HepG2 (cell line): ENCODE measurements at regions not wholly inside any gene's neighbourhood (a gene's known extent, or its start where the extent isn't known, plus 50 kb on each side); places are given as distances from the start of the nearest gene placed in this dataset.
"Not testable (repeated sequence)": the region's sequence is repeated elsewhere in the genome, so short reads cannot be mapped to it uniquely, and the experiment has no call there.

Experiments used
- ATAC-seq: fragments of 200-7000 bp; cut with Tn5 transposase; 3 replicates; pipeline ENCODE4 v1.9.1; 2020; ENCODE audit warnings: mild to moderate bottlenecking, moderate library complexity
- BruUV-seq: library from RNA; stranded (reverse); fragments of 400-500 nt; replicated peaks from 2 replicates; lab custom pipeline; 2021; lab: Mats Ljungman, UMichigan
- CTCF ChIA-PET: fragments of 300-600 bp; formaldehyde crosslinking; extraction: SDS; loops from one replicate; lab custom pipeline; 2021; ENCODE audit warnings: low total read pairs, inconsistent platforms, low intra/inter-chr PET ratio; lab: Yijun Ruan, JAX
- POLR2A ChIA-PET: fragments of 350-600 bp; sonication (Branson Sonifier 250); formaldehyde crosslinking; loops from one replicate; lab custom pipeline; 2020; ENCODE audit warnings: antibody characterized with exemption, inconsistent platforms; lab: Yijun Ruan, JAX
- DNase-seq: peaks from one replicate; pipeline ENCODE4 v3.0.0-alpha.2; 2015; ENCODE audit warnings: low spot score
- FAIRE-seq: peaks from 3 replicates; lab custom pipeline; 2011; peaks lifted over from hg19 to GRCh38; lab: Jason Lieb, UNC
- H2AFZ ChIP-seq: one replicate; pipeline ENCODE4 v1.6.1; 2011; ENCODE audit warnings: low read length, inconsistent platforms
- H3K27ac ChIP-seq: fragments of 300-600 bp; 3 replicates; pipeline ENCODE4 v1.8.0; 2011; ENCODE audit warnings: mixed run types, mild to moderate bottlenecking, mixed read lengths, low read length, inconsistent platforms; ENCODE audit not compliant: insufficient read depth; ENCODE audit errors: extremely low read length
- H3K27me3 ChIP-seq, 2 experiments: fragments of 200-600 bp in 1 of 2; 2 replicates in 1 of 2; 3 replicates in 1 of 2; pipeline versions ENCODE4 v1.6.0 to v1.8.0; 2011; ENCODE audit warnings: low read length in 2 of 2, mild to moderate bottlenecking in 2 of 2, moderate library complexity in 2 of 2, inconsistent platforms in 1 of 2; ENCODE audit not compliant: insufficient read depth in 2 of 2, control insufficient read depth in 1 of 2
- H3K36me3 ChIP-seq, 2 experiments: fragments of 200-600 bp in 1 of 2; replicated peaks in 1 of 2; 2 replicates in 1 of 2; 3 replicates in 1 of 2; pipeline versions ENCODE4 v1.5.1 to v1.8.0; 2011; ENCODE audit warnings: low read length in 2 of 2, inconsistent platforms in 1 of 2; ENCODE audit not compliant: insufficient read depth in 2 of 2, control insufficient read depth in 1 of 2
- H3K4me1 ChIP-seq: 2 replicates; pipeline ENCODE4 v1.5.1; 2012; ENCODE audit warnings: low read length, inconsistent platforms; ENCODE audit not compliant: insufficient read depth
- H3K4me2 ChIP-seq: 2 replicates; pipeline ENCODE4 v1.6.0; 2011; ENCODE audit warnings: low read depth, low read length, inconsistent platforms
- H3K4me3 ChIP-seq, 3 experiments: fragments of 200-600 bp in 1 of 3; sonication (generic), shearing (Covaris generic) in 1 of 3; replicated peaks in 1 of 3; 2 replicates each; pipeline ENCODE4 v1.5.1; 2011 to 2016; ENCODE audit warnings: low read length in 3 of 3, inconsistent platforms in 2 of 3, low read depth in 2 of 3, mild to moderate bottlenecking in 2 of 3, control low read depth in 1 of 3, mixed read lengths in 1 of 3; ENCODE audit not compliant: insufficient read depth in 1 of 3
- H3K79me2 ChIP-seq: one replicate; pipeline ENCODE4 v1.6.1; 2011; ENCODE audit warnings: low read length, inconsistent platforms; ENCODE audit not compliant: insufficient read depth
- H3K9ac ChIP-seq: 2 replicates; pipeline ENCODE4 v1.6.0; 2011; ENCODE audit warnings: mild to moderate bottlenecking, low read depth, low read length, inconsistent platforms; ENCODE audit not compliant: insufficient read depth
- H3K9me3 ChIP-seq: 2 replicates; pipeline ENCODE4 v1.5.1; 2012; ENCODE audit warnings: mild to moderate bottlenecking, low read length
- H4K20me1 ChIP-seq: 2 replicates; pipeline ENCODE4 v1.6.0; 2011; ENCODE audit warnings: inconsistent platforms, mild to moderate bottlenecking, low read length, moderate library complexity; ENCODE audit not compliant: insufficient read depth
- GLI4 ChIP-seq: sonication (generic); formaldehyde crosslinking; IDR thresholded peaks from 2 replicates; pipeline ENCODE4 v1.5.1; 2020; ENCODE audit warnings: missing genetic modification reagents, mild to moderate bottlenecking, moderate library complexity, borderline replicate concordance
- HBP1 ChIP-seq: IDR thresholded peaks from 2 replicates; pipeline ENCODE4 v1.6.1; 2016; ENCODE audit warnings: low read depth, control low read depth
- MEF2D ChIP-seq: sonication (generic); formaldehyde crosslinking; IDR thresholded peaks from 2 replicates; pipeline ENCODE4 v1.5.1; 2020; ENCODE audit warnings: mild to moderate bottlenecking, missing genetic modification reagents
- MTF1 ChIP-seq: sonication (generic); formaldehyde crosslinking; IDR thresholded peaks from 2 replicates; pipeline ENCODE4 v1.5.0; 2020; ENCODE audit warnings: missing genetic modification reagents
- NFRKB ChIP-seq: fragments of 450-650 bp; IDR thresholded peaks from 2 replicates; pipeline ENCODE4 v1.6.1; 2017
- PHB2 ChIP-seq: fragments of 450-650 bp; IDR thresholded peaks from 2 replicates; pipeline ENCODE4 v1.6.1; 2018; ENCODE audit not compliant: partially characterized antibody
- PPARG ChIP-seq: conservative IDR thresholded peaks from 2 replicates; pipeline ENCODE4 v1.6.1; 2016; ENCODE audit warnings: missing biosample characterization, missing genetic modification reagents
- RARA ChIP-seq: IDR thresholded peaks from 2 replicates; pipeline ENCODE4 v1.6.1; 2016; ENCODE audit warnings: missing genetic modification reagents, missing compliant biosample characterization
- SRF ChIP-seq: IDR thresholded peaks from 2 replicates; pipeline ENCODE4 v1.6.1; 2011; ENCODE audit warnings: mild to moderate bottlenecking, low read depth, low read length, moderate library complexity
- SRSF1 ChIP-seq: fragments of 200-400 bp; formaldehyde crosslinking; optimal IDR thresholded peaks from 2 replicates; pipeline ENCODE3; 2017; ENCODE audit warnings: mild to moderate bottlenecking, low read depth, low read length, moderate library complexity
- SYNCRIP ChIP-seq: fragments of 200-400 bp; formaldehyde crosslinking; IDR thresholded peaks from 2 replicates; pipeline ENCODE4 v1.6.1; 2018; ENCODE audit warnings: mild to moderate bottlenecking, low read depth, low read length; ENCODE audit not compliant: insufficient read depth
- ZNF143 ChIP-seq: sonication (generic); formaldehyde crosslinking; IDR thresholded peaks from 2 replicates; pipeline ENCODE4 v1.4.0; 2020; ENCODE audit warnings: missing genetic modification reagents
- ZNF510 ChIP-seq: sonication (generic); formaldehyde crosslinking; IDR thresholded peaks from 2 replicates; pipeline ENCODE4 v1.4.0; 2020; ENCODE audit warnings: low read depth, mild to moderate bottlenecking, missing genetic modification reagents
- ZNF644 ChIP-seq: IDR thresholded peaks from 2 replicates; pipeline ENCODE4 v1.6.1; 2016; ENCODE audit warnings: low read depth
- WGBS: methylation state at CpG from one replicate; pipeline ENCODE4 v1.1.6; 2017; ENCODE audit warnings: low lambda C conversion rate; 5-methylcytosine and 5-hydroxymethylcytosine counted together
- in situ Hi-C: cut with HindIII; loops from 2 replicates; pipeline ENCODE4 v1.10.0; 2017; ENCODE audit warnings: low pct_unique_long_range_greater_than_20kb; ENCODE audit not compliant: extremely low pct_ligation_motif_present
- intact Hi-C: fragments of 100-400 bp; cut with micrococcal nuclease; formaldehyde crosslinking; loops from one replicate; pipeline ENCODE4 v1.10.0; 2022; ENCODE audit not compliant: unreplicated experiment

GRCh38 chr3:144491333-144491732, 519.7 kb downstream of the DIPK2A start:
- ChIA-PET CTCF (no interaction called here), POLR2A (no interaction called here)
- intact Hi-C loops (no loop called here), in situ Hi-C loops (no loop called here)
- Histone ChIP-seq H3K9me3 (0 out of 2 replicates have a peak, but pooled peaks cover 6% of the 10 kb centered on the region), H4K20me1 (no peaks in the 10 kb centered on the region), H2AFZ (no peak overlapping the region), H3K79me2 (no peaks in the 10 kb centered on the region), H3K27ac (no peak overlapping the region), H3K4me1 (no peaks in the 10 kb centered on the region), H3K27me3 (no peaks in the 10 kb centered on the region), H3K4me3 (no peak overlapping the region), H3K4me2 (no peak overlapping the region), H3K36me3 (no peaks in the 10 kb centered on the region), H3K9ac (no peak overlapping the region)
- no peak for ATAC-seq
- no TSS peak for BruUV-seq
- DNase-seq: no peak
- FAIRE-seq: no peak
- no peak for TF ChIP-seq SYNCRIP
- no peak for TF ChIP-seq HBP1
- TF ChIP-seq NFRKB: no peak
- no peak for TF ChIP-seq ZNF644 (CRISPR knock-in tag)
- no peak for TF ChIP-seq SRSF1
- TF ChIP-seq MTF1 (CRISPR knock-in tag): no peak
- TF ChIP-seq PHB2: no peak
- no peak for TF ChIP-seq PPARG (CRISPR knock-in tag)
- no peak for TF ChIP-seq SRF
- TF ChIP-seq ZNF143 (CRISPR knock-in tag): no peak
- TF ChIP-seq GLI4 (CRISPR knock-in tag): no peak
- TF ChIP-seq RARA (CRISPR knock-in tag): no peak
- TF ChIP-seq ZNF510 (CRISPR knock-in tag): no peak
- no peak for TF ChIP-seq MEF2D

GRCh38 chr3:144494651-144495050, 523.0 kb downstream of the DIPK2A start:
- H3K9me3 ChIP-seq, H3K4me1 ChIP-seq, H3K4me3 ChIP-seq, H3K79me2 ChIP-seq, BruUV-seq, H2AFZ ChIP-seq, H4K20me1 ChIP-seq, CTCF ChIA-PET, H3K36me3 ChIP-seq, in situ Hi-C loops, H3K27ac ChIP-seq, H3K27me3 ChIP-seq, FAIRE-seq, H3K4me2 ChIP-seq, intact Hi-C loops, DNase-seq, ATAC-seq, H3K9ac ChIP-seq, POLR2A ChIA-PET: not testable (repeated sequence)
- 66% methylated on average over 20 of the region's 20 CpGs for WGBS
